ENCODE measurements at regions not wholly inside any gene's neighbourhood (a gene's known extent, or its start where the extent isn't known, plus 50 kb on each side); places are given as distances from the start of the nearest gene placed in this dataset.

DNA sequence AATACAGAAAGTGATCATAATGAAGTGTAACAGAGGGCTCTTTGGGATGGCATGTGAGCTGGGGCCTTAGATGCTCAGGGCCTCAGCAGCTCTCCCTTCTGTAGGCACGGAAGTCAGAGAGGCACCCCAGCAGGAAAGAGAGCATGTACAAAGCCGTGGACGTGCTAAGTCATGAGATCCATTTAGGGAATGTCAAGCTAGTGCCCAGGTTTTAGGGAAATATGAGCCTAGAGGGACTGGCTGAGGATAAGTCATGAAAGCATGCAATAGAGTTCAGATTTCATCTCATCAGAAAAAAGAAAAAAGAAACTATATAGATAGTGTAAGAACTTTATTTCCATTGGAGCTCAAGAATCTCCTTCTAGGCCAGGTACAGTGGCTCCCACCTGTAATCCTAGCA, 379.5 kb upstream of the KLF4 start:
- no peaks in the 10 kb centered on the region for H3K9me3 Mint-ChIP-seq
- H3K27ac Mint-ChIP-seq: no peak overlapping the region
- H3K4me1 Mint-ChIP-seq: no peaks in the 10 kb centered on the region
- no peak overlapping the region for H3K4me3 Mint-ChIP-seq
- TF ChIP-seq, protein P1, sequence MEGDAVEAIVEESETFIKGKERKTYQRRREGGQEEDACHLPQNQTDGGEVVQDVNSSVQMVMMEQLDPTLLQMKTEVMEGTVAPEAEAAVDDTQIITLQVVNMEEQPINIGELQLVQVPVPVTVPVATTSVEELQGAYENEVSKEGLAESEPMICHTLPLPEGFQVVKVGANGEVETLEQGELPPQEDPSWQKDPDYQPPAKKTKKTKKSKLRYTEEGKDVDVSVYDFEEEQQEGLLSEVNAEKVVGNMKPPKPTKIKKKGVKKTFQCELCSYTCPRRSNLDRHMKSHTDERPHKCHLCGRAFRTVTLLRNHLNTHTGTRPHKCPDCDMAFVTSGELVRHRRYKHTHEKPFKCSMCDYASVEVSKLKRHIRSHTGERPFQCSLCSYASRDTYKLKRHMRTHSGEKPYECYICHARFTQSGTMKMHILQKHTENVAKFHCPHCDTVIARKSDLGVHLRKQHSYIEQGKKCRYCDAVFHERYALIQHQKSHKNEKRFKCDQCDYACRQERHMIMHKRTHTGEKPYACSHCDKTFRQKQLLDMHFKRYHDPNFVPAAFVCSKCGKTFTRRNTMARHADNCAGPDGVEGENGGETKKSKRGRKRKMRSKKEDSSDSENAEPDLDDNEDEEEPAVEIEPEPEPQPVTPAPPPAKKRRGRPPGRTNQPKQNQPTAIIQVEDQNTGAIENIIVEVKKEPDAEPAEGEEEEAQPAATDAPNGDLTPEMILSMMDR (IDR thresholded peaks at IDR 0.05): no peak
- H3K27me3 Mint-ChIP-seq (ENCODE audit: low read depth, poor library complexity): peaks cover 3% of the 10 kb centered on the region
- no peaks in the 10 kb centered on the region for H3K36me3 Mint-ChIP-seq (ENCODE audit: low read depth)
- DNase-seq: no peak

GRCh38 chr9:107868186-107868585, 378.6 kb upstream of the KLF4 start:
- Mint-ChIP-seq H3K27me3 (ENCODE audit: low read depth, poor library complexity) (no peaks in the 10 kb centered on the region), H3K36me3 (ENCODE audit: low read depth) (no peaks in the 10 kb centered on the region), H3K4me1 (no peaks in the 10 kb centered on the region), H3K4me3 (no peak overlapping the region), H3K9me3 (no peaks in the 10 kb centered on the region), H3K27ac (no peak overlapping the region)
- TF ChIP-seq, protein P1 (IDR thresholded peaks at IDR 0.05): no peak
- DNase-seq: no peak

- TF ChIP-seq, protein P1 (IDR thresholded peaks at IDR 0.05): no peak
- H3K4me1 Mint-ChIP-seq: no peaks in the 10 kb centered on the region
- no peak for DNase-seq
- no peaks in the 10 kb centered on the region for H3K27me3 Mint-ChIP-seq (ENCODE audit: low read depth, poor library complexity)
- no peaks in the 10 kb centered on the region for H3K36me3 Mint-ChIP-seq (ENCODE audit: low read depth)
- no peaks in the 10 kb centered on the region for H3K9me3 Mint-ChIP-seq
- H3K4me3 Mint-ChIP-seq: no peak overlapping the region
- no peak overlapping the region for H3K27ac Mint-ChIP-seq
These were observed 378.2 kb upstream of the KLF4 start for GRCh38 chr9:107867738-107868137.

- TF ChIP-seq, protein P1 (IDR thresholded peaks at IDR 0.05): no peak
- peaks cover 7% of the 10 kb centered on the region for H3K27me3 Mint-ChIP-seq (ENCODE audit: low read depth, poor library complexity)
- no peaks in the 10 kb centered on the region for H3K9me3 Mint-ChIP-seq
- no peaks in the 10 kb centered on the region for H3K36me3 Mint-ChIP-seq (ENCODE audit: low read depth)
- no peak overlapping the region for H3K27ac Mint-ChIP-seq
- DNase-seq: no peak
- H3K4me3 Mint-ChIP-seq: no peak overlapping the region
- H3K4me1 Mint-ChIP-seq: no peaks in the 10 kb centered on the region
These were observed 377.2 kb upstream of the KLF4 start for GRCh38 chr9:107866711-107867311.

- no peak overlapping the region for H3K4me3 Mint-ChIP-seq
- no peaks in the 10 kb centered on the region for H3K36me3 Mint-ChIP-seq (ENCODE audit: low read depth)
- H3K4me1 Mint-ChIP-seq: no peaks in the 10 kb centered on the region
- no peak for DNase-seq
- no peak overlapping the region for H3K27ac Mint-ChIP-seq
- TF ChIP-seq, protein P1 (IDR thresholded peaks at IDR 0.05): no peak
- no peaks in the 10 kb centered on the region for H3K9me3 Mint-ChIP-seq
- H3K27me3 Mint-ChIP-seq (ENCODE audit: low read depth, poor library complexity): peaks cover 9% of the 10 kb centered on the region
These were observed 373.8 kb upstream of the KLF4 start for GRCh38 chr9:107863396-107863795.

DNA sequence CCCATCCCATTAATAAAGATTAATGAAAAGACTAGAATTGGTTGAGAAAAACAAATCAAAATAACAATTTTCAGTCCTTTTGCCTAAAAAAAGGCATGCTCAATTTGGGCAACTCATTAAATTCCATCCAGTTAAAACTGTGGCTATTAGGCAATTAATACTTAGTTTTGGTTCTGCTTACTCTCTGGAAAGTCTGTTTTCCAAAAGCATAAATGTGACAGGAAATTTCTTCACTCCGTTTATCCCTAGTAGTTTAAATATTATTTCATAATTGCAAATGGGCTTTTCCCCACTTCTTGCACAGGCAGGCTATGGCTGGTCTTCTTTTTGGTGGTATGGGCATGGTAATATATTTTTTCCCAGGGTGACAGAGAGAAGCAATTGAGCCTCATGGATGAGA, 373.3 kb upstream of the KLF4 start:
- Mint-ChIP-seq H3K27ac (no peak overlapping the region), H3K27me3 (ENCODE audit: low read depth, poor library complexity) (peaks cover 9% of the 10 kb centered on the region)
- no peak for DNase-seq

More for the DNA sequence above, 373.3 kb upstream of the KLF4 start:
- TF ChIP-seq, protein P1 (IDR thresholded peaks at IDR 0.05): no peak
- no peaks in the 10 kb centered on the region for H3K9me3 Mint-ChIP-seq
- H3K36me3 Mint-ChIP-seq (ENCODE audit: low read depth): no peaks in the 10 kb centered on the region
- H3K4me1 Mint-ChIP-seq: no peaks in the 10 kb centered on the region
- no peak overlapping the region for H3K4me3 Mint-ChIP-seq

Data from nephron progenitor cell (in vitro differentiated cells).